ENCODE measurements at regions not wholly inside any gene's neighbourhood (a gene's known extent, or its start where the extent isn't known, plus 50 kb on each side); places are given as distances from the start of the nearest gene placed in this dataset.
"Not testable (repeated sequence)": the region's sequence is repeated elsewhere in the genome, so short reads cannot be mapped to it uniquely, and the experiment has no call there.

DNA sequence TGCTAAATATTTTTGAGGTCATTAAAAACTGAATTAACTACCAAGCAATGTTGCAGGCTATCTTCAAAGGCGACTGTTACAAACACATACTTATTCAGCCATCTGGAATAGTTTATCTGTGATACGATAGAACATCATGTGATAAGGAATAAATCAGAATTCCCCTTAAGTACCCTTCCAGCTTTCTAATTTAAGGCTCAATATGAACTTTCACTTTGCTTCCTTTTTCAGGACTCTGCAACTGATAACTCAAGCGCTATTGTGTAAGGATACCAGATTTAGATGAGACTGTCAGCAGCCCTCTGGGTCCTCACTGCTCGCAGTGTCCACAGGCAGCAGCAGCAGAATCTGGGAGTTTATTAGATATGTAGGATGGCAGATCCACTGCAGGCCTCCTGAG is 416.3 kb downstream of the SPATA31D1 start:
- FAIRE-seq (no peak), DNase-seq (ENCODE audit: insufficient read length, low spot score) (no peak)
- no peak for TF ChIP-seq POLR2A (IDR thresholded peaks at IDR 0.05; ENCODE audit: low read depth, low read length)

DNA sequence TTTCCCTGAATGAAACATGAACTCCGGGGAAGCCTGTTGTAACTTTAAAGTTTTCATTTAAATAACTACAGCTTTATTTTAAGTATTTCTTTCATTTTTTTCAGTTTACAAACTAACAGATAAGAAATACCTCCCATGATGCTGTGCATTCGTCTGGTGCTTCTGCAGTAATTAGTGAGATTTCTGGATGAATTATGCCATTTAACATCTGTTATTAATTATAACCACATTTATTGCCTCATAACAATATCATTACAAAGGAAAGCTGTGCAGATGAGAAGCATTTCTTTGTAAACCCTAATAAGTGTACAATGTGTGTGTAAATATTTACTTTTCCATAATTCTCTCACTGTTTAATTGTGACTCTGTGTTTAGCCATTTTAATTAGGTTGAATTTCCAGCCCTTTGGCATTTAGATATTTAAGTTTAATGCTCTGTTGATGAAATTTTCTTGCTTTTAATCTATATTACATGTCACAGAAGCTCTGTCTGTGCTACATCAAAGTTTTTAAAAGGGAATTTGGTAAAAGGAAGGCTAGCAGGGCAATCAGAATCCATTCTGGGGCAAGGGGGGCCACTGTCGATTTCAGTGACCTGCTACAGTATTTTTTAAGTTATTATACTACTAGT is 418.0 kb downstream of the SPATA31D1 start:
- no peak for FAIRE-seq
- no peak for TF ChIP-seq POLR2A (IDR thresholded peaks at IDR 0.05; ENCODE audit: low read depth, low read length)
- no peak for DNase-seq (ENCODE audit: insufficient read length, low spot score)

DNA sequence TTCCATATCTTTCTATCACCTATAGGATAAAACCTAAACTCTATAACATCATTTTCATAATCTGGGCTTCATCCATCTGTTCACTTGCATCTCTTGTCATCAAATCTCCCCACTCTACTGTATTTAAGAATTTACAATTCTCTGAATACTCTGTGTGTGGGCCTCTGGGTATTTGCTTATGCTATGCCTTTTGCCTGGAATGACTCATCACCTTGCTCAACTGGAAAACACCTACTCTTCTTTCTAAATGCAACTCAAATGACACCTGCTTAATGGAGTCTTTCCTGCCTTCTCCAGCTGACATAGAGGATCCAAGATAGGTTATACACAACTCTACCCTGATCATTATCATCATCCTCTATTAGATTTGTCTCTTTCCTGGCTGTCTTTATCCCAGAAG is 421.7 kb downstream of the SPATA31D1 start:
- no peak for TF ChIP-seq POLR2A (IDR thresholded peaks at IDR 0.05; ENCODE audit: low read depth, low read length)
- no peak for DNase-seq (ENCODE audit: insufficient read length, low spot score)
- FAIRE-seq: peak; percentile 45

DNA sequence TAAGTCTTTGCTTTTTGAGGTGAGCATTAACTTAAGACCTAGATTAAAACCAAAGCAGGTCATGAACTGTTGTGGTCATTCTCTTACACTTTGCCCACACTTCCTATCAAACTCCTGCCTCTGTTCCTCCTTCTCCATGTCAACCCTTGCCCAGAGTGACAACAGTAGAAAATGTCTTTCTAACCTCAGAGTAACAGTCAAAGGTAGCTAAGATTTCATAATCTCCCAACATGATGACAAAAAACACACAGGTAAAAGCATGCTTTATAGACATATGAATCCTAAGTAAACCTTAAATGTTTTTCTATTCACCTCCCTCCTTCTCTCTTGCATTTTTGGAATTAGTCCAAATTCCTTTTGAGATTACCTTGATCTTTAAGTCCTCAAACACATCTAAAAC is 422.3 kb downstream of the SPATA31D1 start:
- DNase-seq (ENCODE audit: insufficient read length, low spot score) (no peak), FAIRE-seq (peak; percentile 36)
- no peak for TF ChIP-seq POLR2A (IDR thresholded peaks at IDR 0.05; ENCODE audit: low read depth, low read length)

DNA sequence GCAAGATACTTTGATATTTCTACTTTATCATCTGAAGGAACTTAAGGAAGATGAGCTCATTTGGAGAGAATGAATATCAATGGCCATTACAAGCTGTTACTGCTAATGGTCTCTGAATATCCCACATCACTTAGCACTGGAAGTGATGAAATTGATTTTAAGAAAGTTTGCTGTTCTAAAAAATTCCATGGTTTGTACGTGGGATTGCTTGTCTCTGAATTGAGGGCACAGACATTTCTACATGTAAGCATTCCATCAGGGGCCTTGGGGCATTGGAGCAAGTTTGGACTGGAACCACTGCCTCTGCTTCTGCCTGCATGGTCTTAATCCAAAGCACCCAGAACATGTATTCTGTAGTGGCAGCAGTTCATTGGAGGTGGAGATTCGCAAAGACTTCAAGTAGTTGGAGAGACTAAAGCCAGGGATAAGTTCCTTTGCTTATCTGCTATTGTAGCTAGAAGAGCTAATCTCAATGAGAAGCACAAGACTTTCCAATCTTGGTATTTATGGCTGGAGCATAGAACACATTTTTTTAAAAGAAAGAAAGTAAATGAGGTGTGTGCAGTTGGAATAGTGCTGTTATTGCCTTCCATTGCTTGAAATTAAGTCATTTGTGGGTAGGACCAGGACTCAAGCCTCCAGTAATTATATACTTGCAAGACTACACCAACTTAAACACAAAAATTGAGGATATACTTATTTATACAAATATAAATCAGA is 424.2 kb downstream of the SPATA31D1 start:
- no peak for TF ChIP-seq POLR2A (IDR thresholded peaks at IDR 0.05; ENCODE audit: low read depth, low read length)
- FAIRE-seq: peak; percentile 30
- no peak for DNase-seq (ENCODE audit: insufficient read length, low spot score)

DNA sequence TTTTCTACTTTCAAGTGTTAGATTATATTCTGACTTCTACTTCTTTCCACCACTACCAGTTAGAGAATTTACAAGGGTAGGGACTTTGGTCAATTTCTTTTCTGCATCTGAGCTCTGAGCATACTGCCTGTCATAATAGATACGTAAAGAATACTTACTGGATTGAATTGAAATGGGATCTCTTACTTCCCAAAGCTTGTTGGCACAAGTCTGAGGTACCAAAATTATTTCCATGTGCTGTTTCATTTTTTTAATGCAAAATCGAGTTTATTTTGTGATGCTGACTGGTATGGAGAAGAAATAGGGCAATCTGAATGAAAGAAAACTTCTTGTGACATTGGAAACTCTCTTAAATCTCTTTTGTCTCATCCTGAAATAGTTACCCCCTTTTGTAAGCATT is 428.9 kb downstream of the SPATA31D1 start:
- DNase-seq (ENCODE audit: insufficient read length, low spot score): no peak
- no peak for TF ChIP-seq POLR2A (IDR thresholded peaks at IDR 0.05; ENCODE audit: low read depth, low read length)
- peak; percentile 48 for FAIRE-seq

DNA sequence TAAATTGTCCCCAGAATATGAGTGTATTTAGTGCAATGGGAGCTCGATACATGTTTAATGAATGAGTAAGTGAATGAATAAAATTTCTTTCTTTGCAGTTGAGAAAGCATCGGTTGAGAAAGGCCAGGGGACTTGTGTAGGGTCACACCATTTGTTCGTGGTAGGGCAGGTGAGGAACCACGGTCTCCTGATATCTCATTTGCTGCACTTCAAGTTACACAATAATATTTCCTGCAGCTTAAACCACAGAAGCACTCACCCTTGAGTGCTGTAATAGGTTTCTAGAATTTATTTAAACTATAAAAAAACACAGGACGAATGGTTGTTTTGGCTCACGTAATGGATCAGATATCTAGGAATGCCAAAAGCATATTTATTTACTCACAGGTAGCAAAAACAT is 429.8 kb downstream of the SPATA31D1 start:
- no peak for TF ChIP-seq POLR2A (IDR thresholded peaks at IDR 0.05; ENCODE audit: low read depth, low read length)
- no peak for DNase-seq (ENCODE audit: insufficient read length, low spot score)
- peak; percentile 11 for FAIRE-seq

DNA sequence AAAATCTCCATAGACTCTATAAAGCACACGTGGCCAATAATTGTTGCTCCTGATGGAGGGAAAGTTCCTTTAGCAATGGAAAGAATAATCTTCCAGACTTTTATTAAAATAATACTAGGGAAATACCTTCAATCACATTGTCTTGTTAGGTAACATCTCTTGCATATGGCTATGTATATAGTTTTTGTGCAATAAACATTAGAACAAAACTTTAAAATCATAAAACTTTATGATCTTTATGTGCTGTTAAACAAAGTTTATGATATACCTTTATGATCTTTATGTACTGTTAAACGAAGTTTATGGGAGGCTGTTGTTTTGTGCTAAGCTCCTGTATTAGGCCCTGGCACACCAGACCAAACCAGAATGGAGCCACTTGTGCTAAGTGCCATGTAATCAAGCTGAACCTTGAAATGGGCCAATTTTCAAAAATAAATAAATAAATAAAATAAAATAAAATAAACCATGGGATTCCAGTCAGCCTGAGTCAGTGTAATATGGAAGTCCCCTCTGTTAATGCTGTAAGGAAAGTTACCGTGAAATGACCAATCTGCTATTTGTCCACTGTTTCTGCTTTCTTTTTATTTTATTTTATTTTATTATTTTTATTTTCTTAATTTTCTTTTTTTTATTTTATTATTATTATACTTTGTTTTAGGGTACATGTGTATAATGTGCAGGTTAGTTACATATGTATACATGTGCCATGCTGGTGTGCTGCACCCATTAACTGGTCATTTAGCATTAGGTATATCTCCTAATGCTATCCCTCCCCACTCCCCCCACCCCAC is 431.3 kb downstream of the SPATA31D1 start:
- no peak for DNase-seq (ENCODE audit: insufficient read length, low spot score)
- no peak for FAIRE-seq
- no peak for TF ChIP-seq POLR2A (IDR thresholded peaks at IDR 0.05; ENCODE audit: low read depth, low read length)

DNA sequence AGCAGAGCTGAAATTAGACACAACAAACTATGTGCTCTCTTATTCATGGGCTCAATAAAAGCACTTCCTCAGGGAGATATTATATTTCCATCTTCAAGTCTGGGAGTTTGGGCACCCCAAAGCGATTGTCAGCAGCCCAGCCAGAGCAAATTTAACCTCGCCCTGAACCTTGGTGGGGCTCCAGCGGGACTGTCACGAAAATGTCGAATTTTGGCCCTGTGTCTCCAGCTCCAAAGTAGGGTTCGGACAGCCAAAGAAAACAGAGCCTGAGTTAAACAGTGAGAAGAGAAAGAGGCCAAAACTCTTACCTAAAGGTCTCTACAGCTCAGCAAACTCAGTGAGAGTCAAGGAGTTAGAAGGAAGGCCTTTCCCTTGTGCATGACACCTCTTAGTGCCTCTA is 432.9 kb downstream of the SPATA31D1 start:
- DNase-seq (ENCODE audit: insufficient read length, low spot score) (no peak), FAIRE-seq (no peak)
- no peak for TF ChIP-seq POLR2A (IDR thresholded peaks at IDR 0.05; ENCODE audit: low read depth, low read length)

DNA sequence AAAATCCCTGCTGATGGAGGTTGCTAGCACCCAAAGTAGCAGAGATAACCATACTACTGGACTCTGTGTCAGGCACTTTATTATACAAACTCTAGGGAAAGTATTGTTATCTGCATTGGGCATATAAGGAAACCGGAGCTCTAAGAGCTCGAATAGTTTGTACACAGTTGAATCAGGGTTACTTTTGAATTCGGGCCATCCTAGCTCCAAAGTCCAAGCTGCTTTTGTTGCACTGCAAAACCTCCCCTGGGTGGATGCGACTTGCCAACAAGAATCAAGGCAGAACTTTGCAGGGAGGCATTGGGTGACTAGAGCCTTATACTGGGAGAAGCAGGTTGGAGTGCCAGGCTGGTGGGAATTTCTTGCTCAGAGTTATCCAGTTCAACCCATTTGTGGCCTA is 435.1 kb downstream of the SPATA31D1 start:
- FAIRE-seq (no peak), DNase-seq (ENCODE audit: insufficient read length, low spot score) (no peak)
- no peak for TF ChIP-seq POLR2A (IDR thresholded peaks at IDR 0.05; ENCODE audit: low read depth, low read length)

DNA sequence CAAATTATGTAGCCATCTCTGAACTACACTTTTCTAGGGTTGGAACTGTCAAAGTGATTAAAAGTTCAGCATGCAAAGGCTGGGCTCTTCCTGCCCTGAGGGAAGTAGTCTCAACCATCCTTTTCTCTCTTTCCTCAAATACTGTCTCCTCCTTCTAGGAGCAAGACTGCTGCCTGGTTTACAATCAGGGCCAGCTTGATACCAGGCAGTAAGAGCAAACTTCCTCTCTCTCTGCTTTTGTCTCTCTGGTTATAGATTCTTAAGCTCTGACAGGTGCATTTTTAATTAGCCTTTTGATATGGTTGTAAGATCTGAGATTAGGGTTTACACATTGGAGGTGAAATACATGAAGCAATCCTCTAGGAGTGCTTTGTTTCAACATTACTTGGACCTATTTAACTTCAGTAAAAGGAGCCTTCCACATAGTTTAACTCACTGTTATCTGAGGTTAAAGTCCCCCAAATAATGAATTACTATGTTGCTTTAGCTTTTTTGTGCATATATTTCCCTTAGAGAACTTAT is 436.1 kb downstream of the SPATA31D1 start:
- DNase-seq (ENCODE audit: insufficient read length, low spot score) (no peak), FAIRE-seq (no peak)
- TF ChIP-seq POLR2A (IDR thresholded peaks at IDR 0.05; ENCODE audit: low read depth, low read length): no peak

DNA sequence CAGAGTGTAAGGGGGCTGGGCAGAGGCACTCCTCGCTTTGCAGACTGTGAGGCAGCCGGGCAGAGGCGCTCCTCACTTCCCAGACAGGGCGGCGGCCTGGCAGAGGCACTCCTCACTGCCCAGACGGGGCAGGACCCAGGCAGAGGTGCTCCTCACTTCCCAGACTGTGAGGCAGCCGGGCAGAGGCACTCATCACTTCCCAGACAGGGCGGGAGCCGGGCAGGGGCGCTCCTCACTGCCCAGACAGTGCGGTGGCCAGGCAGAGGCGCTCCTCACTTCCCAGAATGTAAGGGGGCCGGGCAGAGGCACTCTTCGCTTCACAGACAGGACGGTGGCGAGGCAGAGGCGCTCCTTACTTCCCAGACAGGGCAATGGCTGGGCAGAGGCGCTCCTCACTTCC is 442.5 kb downstream of the SPATA31D1 start:
- DNase-seq (ENCODE audit: insufficient read length, low spot score) (no peak), FAIRE-seq (no peak)
- no peak for TF ChIP-seq POLR2A (IDR thresholded peaks at IDR 0.05; ENCODE audit: low read depth, low read length)

DNA sequence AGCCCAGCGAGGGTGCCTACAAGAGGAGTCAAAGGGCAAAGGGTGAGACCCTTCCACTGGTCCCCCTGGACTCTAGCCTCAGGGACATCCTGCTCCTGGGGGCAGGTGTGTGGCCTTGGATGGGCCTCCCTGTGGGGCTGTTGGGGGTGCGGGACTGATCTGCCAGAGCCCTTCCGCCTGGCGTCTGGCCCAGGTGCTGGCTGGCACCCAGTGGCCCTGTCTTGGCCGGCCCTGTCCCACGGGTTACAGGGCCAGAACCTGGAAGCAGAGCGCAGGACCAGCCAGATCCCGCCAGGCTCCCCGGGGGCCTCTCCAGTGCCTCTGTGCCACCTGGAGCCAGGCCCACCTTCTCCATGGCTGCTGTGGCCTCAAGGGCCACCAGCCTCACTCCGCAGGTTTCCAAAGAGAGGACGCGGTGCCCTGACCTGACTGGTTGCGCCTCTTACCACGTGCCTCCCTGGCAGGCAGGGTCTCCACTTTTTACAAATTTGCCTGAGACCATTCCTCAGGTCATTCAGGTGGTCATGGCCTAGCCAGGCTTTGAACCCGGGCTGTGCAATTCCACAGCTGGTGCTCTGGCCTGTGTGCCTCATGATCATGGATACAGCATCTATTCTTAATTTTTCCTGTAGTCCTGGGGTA is 444.8 kb downstream of the SPATA31D1 start:
- FAIRE-seq; DNase-seq (ENCODE audit: insufficient read length, low spot score): not testable (repeated sequence)

DNA sequence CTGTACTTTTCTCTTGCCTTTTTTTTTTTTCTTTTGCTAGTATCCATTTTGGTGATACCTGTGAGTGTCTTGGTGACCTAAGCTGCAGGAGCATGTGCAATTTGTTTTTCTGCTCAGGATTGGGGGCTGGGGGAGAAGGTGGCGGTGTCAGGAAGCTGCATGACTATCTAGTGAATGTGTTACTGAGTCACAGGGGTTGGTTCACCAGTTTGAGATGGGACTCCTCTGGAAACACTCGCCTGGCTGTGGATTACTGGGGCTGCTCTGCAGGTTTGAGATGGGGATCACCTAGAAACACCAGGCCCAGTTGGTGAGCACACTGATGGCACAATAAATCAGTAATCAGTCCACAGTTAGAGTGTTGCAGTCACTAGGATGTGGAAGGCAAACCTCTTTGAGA is 447.9 kb downstream of the SPATA31D1 start:
- peak; percentile 65 for FAIRE-seq
- TF ChIP-seq POLR2A (IDR thresholded peaks at IDR 0.05; ENCODE audit: low read depth, low read length): no peak
- DNase-seq (ENCODE audit: insufficient read length, low spot score): no peak

DNA sequence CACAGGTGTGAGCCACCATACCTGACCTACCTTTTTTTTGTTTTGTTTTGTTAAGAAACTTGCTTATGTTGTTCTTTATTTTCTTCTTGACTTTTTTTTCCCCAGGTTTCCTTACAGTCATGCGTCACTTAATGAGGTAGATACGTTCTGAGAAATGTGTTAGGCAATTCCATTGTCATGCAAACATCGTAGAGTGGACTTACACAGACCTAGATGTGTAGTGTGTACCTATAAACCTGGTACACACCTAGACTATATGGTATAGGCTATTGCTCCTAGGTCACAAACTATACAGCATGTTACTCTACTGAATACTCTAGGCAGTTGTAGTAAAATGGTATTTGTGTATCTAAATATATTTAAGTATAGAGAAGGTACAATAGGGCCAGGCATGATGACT is 448.6 kb downstream of the SPATA31D1 start:
- DNase-seq (ENCODE audit: insufficient read length, low spot score): not testable (repeated sequence)
- FAIRE-seq: peak; percentile 48

Measured in H54 (cell line).